IMR-90 (cell line): ENCODE measurements at regions not wholly inside any gene's neighbourhood (a gene's known extent, or its start where the extent isn't known, plus 50 kb on each side); places are given as distances from the start of the nearest gene placed in this dataset.

Source experiments
- ATAC-seq: fragments of 200-7000 bp; cut with Tn5 transposase; 2 replicates; pipeline ENCODE4 v1.9.1; 2020; ENCODE audit warnings: low read depth, mild to moderate bottlenecking, moderate library complexity
- BruUV-seq: library from RNA; stranded (reverse); fragments of 400-500 nt; replicated peaks from 2 replicates; lab custom pipeline; 2021; lab: Mats Ljungman, UMichigan
- CTCF ChIA-PET: fragments of 300-600 bp; formaldehyde crosslinking; extraction: SDS; loops from one replicate; lab custom pipeline; 2021; ENCODE audit warnings: antibody characterized with exemption; lab: Yijun Ruan, JAX
- POLR2A ChIA-PET: fragments of 300-600 bp; sonication (Branson Sonifier 250); formaldehyde crosslinking; loops from one replicate; lab custom pipeline; 2022; ENCODE audit warnings: antibody characterized with exemption; ENCODE audit not compliant: unreplicated experiment; lab: Charles Lee
- DNase-seq: peaks from one replicate; pipeline ENCODE4 v3.0.0; 2013
- H2AFZ ChIP-seq: replicated peaks from 2 replicates; pipeline ENCODE3; 2013; ENCODE audit warnings: low read length, mild to moderate bottlenecking; ENCODE audit not compliant: poor library complexity
- H2AK5ac ChIP-seq: 2 replicates; pipeline ENCODE4 v1.6.1; 2013; ENCODE audit warnings: low read depth, low read length, inconsistent platforms
- H2AK9ac ChIP-seq: replicated peaks from 2 replicates; pipeline ENCODE3; 2013; ENCODE audit warnings: mild to moderate bottlenecking, low read depth, low read length, moderate library complexity; ENCODE audit not compliant: poor library complexity
- H2BK120ac ChIP-seq: 2 replicates; pipeline ENCODE4 v1.6.1; 2013; ENCODE audit warnings: low read depth, low read length, inconsistent platforms
- H2BK15ac ChIP-seq: 3 replicates; pipeline ENCODE4 v1.6.1; 2013; ENCODE audit warnings: low read depth, low read length, inconsistent platforms
- H2BK20ac ChIP-seq: 2 replicates; pipeline ENCODE4 v1.6.1; 2013; ENCODE audit warnings: low read depth, mild to moderate bottlenecking, inconsistent platforms, low read length, moderate library complexity
- H2BK5ac ChIP-seq: 2 replicates; pipeline ENCODE4 v1.6.1; 2013; ENCODE audit warnings: mild to moderate bottlenecking, low read depth, low read length, inconsistent platforms; ENCODE audit not compliant: poor library complexity, severe bottlenecking
- H3K14ac ChIP-seq: replicated peaks from 2 replicates; pipeline ENCODE4 v1.6.1; 2013; ENCODE audit warnings: low read depth, low read length, inconsistent platforms
- H3K18ac ChIP-seq: 2 replicates; pipeline ENCODE4 v1.6.1; 2013; ENCODE audit warnings: low read depth, low read length, control low read depth
- H3K23ac ChIP-seq: 2 replicates; pipeline ENCODE4 v1.6.1; 2013; ENCODE audit warnings: low read depth, low read length, inconsistent platforms
- H3K27ac ChIP-seq: 2 replicates; pipeline ENCODE4 v1.5.1; 2013; ENCODE audit warnings: mild to moderate bottlenecking, control low read depth, low read length; ENCODE audit not compliant: insufficient read depth
- H3K27me3 ChIP-seq: 2 replicates; pipeline ENCODE4 v1.6.1; 2013; ENCODE audit warnings: low read length; ENCODE audit not compliant: control insufficient read depth, insufficient read depth
- H3K36me3 ChIP-seq: 2 replicates; pipeline ENCODE4 v1.6.1; 2013; ENCODE audit warnings: low read length, mixed read lengths; ENCODE audit not compliant: control insufficient read depth, insufficient read depth
- H3K4ac ChIP-seq: 2 replicates; pipeline ENCODE4 v1.6.1; 2013; ENCODE audit warnings: low read depth, low read length, inconsistent platforms
- H3K4me1 ChIP-seq: 2 replicates; pipeline ENCODE4 v1.6.1; 2013; ENCODE audit warnings: low read length, mixed read lengths; ENCODE audit not compliant: control insufficient read depth, insufficient read depth
- H3K4me2 ChIP-seq: 2 replicates; pipeline ENCODE4 v1.6.1; 2013; ENCODE audit warnings: low read depth, mild to moderate bottlenecking, control low read depth, low read length, moderate library complexity
- H3K4me3 ChIP-seq: 2 replicates; pipeline ENCODE4 v1.5.1; 2013; ENCODE audit warnings: low read depth, mild to moderate bottlenecking, control low read depth, low read length, moderate library complexity; ENCODE audit not compliant: insufficient read depth
- H3K56ac ChIP-seq: 2 replicates; pipeline ENCODE4 v1.6.1; 2013; ENCODE audit warnings: low read length, inconsistent platforms; ENCODE audit not compliant: insufficient read depth; ENCODE audit errors: extremely low read depth
- H3K79me1 ChIP-seq, 2 experiments: 2 replicates each; pipeline ENCODE4 v1.6.1; 2013; ENCODE audit warnings: low read length in 2 of 2, inconsistent platforms in 1 of 2, low read depth in 1 of 2
- H3K9ac ChIP-seq: 2 replicates; pipeline ENCODE4 v1.6.1; 2013; ENCODE audit warnings: low read depth, low read length, control low read depth
- H3K9me1 ChIP-seq: 2 replicates; pipeline ENCODE4 v1.6.1; 2013; ENCODE audit warnings: low read length, inconsistent platforms; ENCODE audit not compliant: insufficient read depth
- H3K9me3 ChIP-seq: 2 replicates; pipeline ENCODE4 v1.6.1; 2013; ENCODE audit warnings: low read length; ENCODE audit not compliant: control insufficient read depth, insufficient read depth
- H4K20me1 ChIP-seq: 2 replicates; pipeline ENCODE4 v1.6.1; 2013; ENCODE audit warnings: low read length, inconsistent platforms; ENCODE audit not compliant: insufficient read depth
- H4K5ac ChIP-seq: 2 replicates; pipeline ENCODE4 v1.6.1; 2013; ENCODE audit warnings: mild to moderate bottlenecking, low read depth, low read length, control low read depth
- H4K8ac ChIP-seq, 2 experiments: 2 replicates each; pipeline ENCODE4 v1.6.1; 2013; ENCODE audit warnings: low read depth in 2 of 2, low read length in 2 of 2, control low read depth in 1 of 2, inconsistent platforms in 1 of 2
- H4K91ac ChIP-seq: 2 replicates; pipeline ENCODE4 v1.6.1; 2013; ENCODE audit warnings: low read depth, low read length, inconsistent platforms; ENCODE audit not compliant: insufficient read depth
- ELK1 ChIP-seq: fragments of 150-350 bp; IDR thresholded peaks from 2 replicates; pipeline ENCODE4 v1.6.1; 2016; ENCODE audit warnings: low read depth, mild to moderate bottlenecking, low read length, moderate library complexity, borderline replicate concordance
- POLR2A ChIP-seq: IDR thresholded peaks from 2 replicates; pipeline ENCODE4 v1.6.1; 2012; ENCODE audit warnings: mild to moderate bottlenecking, low read depth, low read length
- RAD21 ChIP-seq: IDR thresholded peaks from 2 replicates; pipeline ENCODE4 v1.6.1; 2012; ENCODE audit warnings: low read length, improper control_type of control experiment
- WGBS, 2 experiments: methylation state at CpG; one replicate each; pipeline versions ENCODE4 v1.1.5 to v1.1.7; 2013; ENCODE audit warnings: missing lambda C conversion rate in 2 of 2; ENCODE audit not compliant: insufficient read length in 1 of 2; ENCODE audit errors: extremely low coverage in 2 of 2; 5-methylcytosine and 5-hydroxymethylcytosine counted together
- dilution Hi-C: fragments of 300-500 bp; cut with HindIII; formaldehyde crosslinking; loops from one replicate; pipeline ENCODE4 v1.14.3; 2018; ENCODE audit warnings: low sequenced_read_pairs; ENCODE audit not compliant: unreplicated experiment
- in situ Hi-C: fragments of 300-500 bp; cut with MboI; formaldehyde crosslinking; loops from 3 replicates; pipeline ENCODE4 v1.14.3; 2019; ENCODE audit warnings: low sequenced_read_pairs, inconsistent platforms, mixed read lengths
- intact Hi-C: fragments of 100-400 bp; cut with micrococcal nuclease; formaldehyde crosslinking; loops from 2 replicates; pipeline ENCODE4 v1.10.0; 2022

- BruUV-seq: no TSS peak
- CTCF ChIA-PET: no interaction called here
- H3K9me1 ChIP-seq: no peaks in the 10 kb centered on the region
These were observed 128.7 kb upstream of the SEMA6A start for GRCh38 chr5:116703328-116703727.

More at GRCh38 chr5:116703328-116703727, 128.7 kb upstream of the SEMA6A start:
- no peak overlapping the region for H3K18ac ChIP-seq
- H2BK15ac ChIP-seq: no peak overlapping the region
- no peak overlapping the region for H3K23ac ChIP-seq
- no peak for ATAC-seq
- intact Hi-C loops: loop anchor here (5.0 kb wide), 1 partner anchor 1534 kb away; no protein-coding TSS in a partner anchor
- H3K4ac ChIP-seq: no peak overlapping the region
- in situ Hi-C loops: no loop called here
- POLR2A ChIA-PET: no interaction called here
- no peak overlapping the region for H4K8ac ChIP-seq
- dilution Hi-C loops: no loop called here
- no peaks in the 10 kb centered on the region for H3K9me3 ChIP-seq
- no peak overlapping the region for H3K4me3 ChIP-seq
- H2AFZ ChIP-seq: no peak overlapping the region
- H2AK5ac ChIP-seq: no peak overlapping the region
- no peak overlapping the region for H3K14ac ChIP-seq
- no peak overlapping the region for H3K56ac ChIP-seq
- H3K27me3 ChIP-seq: no peaks in the 10 kb centered on the region
- WGBS, 2 experiments: no CpG with 5 or more reads among the region's 4 CpGs
- no peaks in the 10 kb centered on the region for H3K4me1 ChIP-seq
- TF ChIP-seq ELK1 (no peak), RAD21 (no peak), POLR2A (no peak)
- no peak overlapping the region for H2BK5ac ChIP-seq
- no peak overlapping the region for H3K4me2 ChIP-seq
- H3K79me1 ChIP-seq: no peaks in the 10 kb centered on the region
- no peaks in the 10 kb centered on the region for H4K20me1 ChIP-seq
- H3K27ac ChIP-seq: no peak overlapping the region
- H3K36me3 ChIP-seq: no peaks in the 10 kb centered on the region
- no peak overlapping the region for H4K5ac ChIP-seq
- no peak overlapping the region for H2BK120ac ChIP-seq
- no peak overlapping the region for H2AK9ac ChIP-seq
- no peak overlapping the region for H4K91ac ChIP-seq
- no peak overlapping the region for H3K9ac ChIP-seq
- no peak overlapping the region for H2BK20ac ChIP-seq
- no peak for DNase-seq
